Vagina (tissue), 2 donors: ENCODE measurements at regions not wholly inside any gene's neighbourhood (a gene's known extent, or its start where the extent isn't known, plus 50 kb on each side); places are given as distances from the start of the nearest gene placed in this dataset.

Experiments
- DNase-seq, 2 donors: peaks; one replicate each; pipeline ENCODE4 v3.0.0-alpha.2; 2017; ENCODE audit errors: extremely low spot score in 2 of 2
- H3K27ac ChIP-seq: fragments of 200-600 bp; sonication (generic); one replicate; pipeline ENCODE4 v1.5.1; 2019
- H3K27me3 ChIP-seq: fragments of 200-600 bp; sonication (generic); one replicate; pipeline ENCODE4 v1.5.1; 2019
- H3K36me3 ChIP-seq, 2 donors: fragments of 200-600 bp; sonication (generic); one replicate each; pipeline ENCODE4 v1.5.1; 2017 to 2019
- H3K4me1 ChIP-seq: fragments of 200-600 bp; sonication (generic); one replicate; pipeline ENCODE4 v1.5.1; 2019
- H3K4me3 ChIP-seq, 2 donors: fragments of 200-600 bp; sonication (generic); 1 replicate in 1 of 2; 2 replicates in 1 of 2; pipeline ENCODE4 v1.5.1; 2016 to 2019
- H3K9me3 ChIP-seq: fragments of 200-600 bp; sonication (generic); one replicate; pipeline ENCODE4 v1.5.1; 2019
- POLR2A ChIP-seq, 2 donors: fragments of 450-650 bp; IDR thresholded peaks; one replicate each; pipeline ENCODE4 v1.6.1; 2017; ENCODE audit warnings: antibody characterized with exemption in 2 of 2, mild to moderate bottlenecking in 2 of 2, moderate library complexity in 2 of 2
- POLR2AphosphoS5 ChIP-seq, 2 donors: sonication (generic); formaldehyde crosslinking; IDR thresholded peaks; one replicate each; pipeline ENCODE4 v1.9.0; 2017; ENCODE audit warnings: antibody characterized with exemption in 2 of 2, mild to moderate bottlenecking in 2 of 2, low read depth in 1 of 2; ENCODE audit not compliant: insufficient read depth in 1 of 2
- intact Hi-C: fragments of 100-400 bp; cut with DNase I; formaldehyde crosslinking; loops from one replicate; pipeline ENCODE4 v1.15.1; 2023
- TF ChIP-seq, protein P1 (sequence below), 3 experiments: fragments of 450-650 bp in 2 of 3; fragments of 200-600 bp in 1 of 3; sonication (generic) in 1 of 3; IDR thresholded peaks; one replicate each; pipeline ENCODE4 v1.5.1; 2017 to 2019; ENCODE audit warnings: antibody characterized with exemption in 3 of 3, mild to moderate bottlenecking in 2 of 3, moderate library complexity in 2 of 3

- TF ChIP-seq, protein P1, sequence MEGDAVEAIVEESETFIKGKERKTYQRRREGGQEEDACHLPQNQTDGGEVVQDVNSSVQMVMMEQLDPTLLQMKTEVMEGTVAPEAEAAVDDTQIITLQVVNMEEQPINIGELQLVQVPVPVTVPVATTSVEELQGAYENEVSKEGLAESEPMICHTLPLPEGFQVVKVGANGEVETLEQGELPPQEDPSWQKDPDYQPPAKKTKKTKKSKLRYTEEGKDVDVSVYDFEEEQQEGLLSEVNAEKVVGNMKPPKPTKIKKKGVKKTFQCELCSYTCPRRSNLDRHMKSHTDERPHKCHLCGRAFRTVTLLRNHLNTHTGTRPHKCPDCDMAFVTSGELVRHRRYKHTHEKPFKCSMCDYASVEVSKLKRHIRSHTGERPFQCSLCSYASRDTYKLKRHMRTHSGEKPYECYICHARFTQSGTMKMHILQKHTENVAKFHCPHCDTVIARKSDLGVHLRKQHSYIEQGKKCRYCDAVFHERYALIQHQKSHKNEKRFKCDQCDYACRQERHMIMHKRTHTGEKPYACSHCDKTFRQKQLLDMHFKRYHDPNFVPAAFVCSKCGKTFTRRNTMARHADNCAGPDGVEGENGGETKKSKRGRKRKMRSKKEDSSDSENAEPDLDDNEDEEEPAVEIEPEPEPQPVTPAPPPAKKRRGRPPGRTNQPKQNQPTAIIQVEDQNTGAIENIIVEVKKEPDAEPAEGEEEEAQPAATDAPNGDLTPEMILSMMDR (IDR thresholded peaks at IDR 0.05): no peak
- TF ChIP-seq POLR2AphosphoS5 (IDR thresholded peaks at IDR 0.05; ENCODE audit: insufficient read depth in 1 of 2, low read depth in 1 of 2): no peak
- TF ChIP-seq POLR2A (IDR thresholded peaks at IDR 0.05): no peak
- Histone ChIP-seq H3K27me3 (no peaks in the 10 kb centered on the region), H3K4me3 (no peak overlapping the region), H3K4me1 (peaks cover 6% of the 10 kb centered on the region), H3K27ac (no peak overlapping the region), H3K36me3 (no peaks in the 10 kb centered on the region), H3K9me3 (no peaks in the 10 kb centered on the region)
- no peak for DNase-seq
- intact Hi-C loops: no loop called here
These were observed 99.0 kb upstream of the COPS8 start for GRCh38 chr2:236986524-236987330.

DNA sequence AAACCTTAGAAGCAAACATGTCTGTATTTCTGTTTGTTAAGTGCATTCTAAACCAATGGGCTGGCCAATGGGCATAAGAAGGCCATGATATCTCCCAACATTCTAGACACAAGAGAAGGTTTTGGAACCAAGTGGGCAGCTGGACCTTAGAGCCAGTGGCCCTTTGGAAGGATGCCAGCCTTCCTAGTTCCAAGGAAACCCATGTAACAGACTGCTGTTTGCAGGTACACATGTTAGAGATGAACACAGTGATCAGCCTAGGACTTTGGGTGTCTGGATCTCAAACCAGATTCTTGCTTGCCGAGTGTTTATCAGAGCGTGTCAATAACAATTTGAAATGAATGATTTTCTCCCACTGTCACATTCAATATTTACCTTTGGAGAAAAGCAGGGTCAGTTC lies 97.5 kb upstream of the COPS8 start:
- Histone ChIP-seq H3K4me3 (no peak overlapping the region), H3K27me3 (no peaks in the 10 kb centered on the region), H3K27ac (peak overlapping the region; percentile 45), H3K4me1 (peaks cover 6% of the 10 kb centered on the region), H3K36me3 (no peaks in the 10 kb centered on the region), H3K9me3 (no peaks in the 10 kb centered on the region)
- intact Hi-C loops: no loop called here
- TF ChIP-seq POLR2A (IDR thresholded peaks at IDR 0.05): no peak
- no peak for TF ChIP-seq POLR2AphosphoS5 (IDR thresholded peaks at IDR 0.05; ENCODE audit: insufficient read depth in 1 of 2, low read depth in 1 of 2)
- TF ChIP-seq, protein P1 (IDR thresholded peaks at IDR 0.05): no peak
- no peak for DNase-seq

- DNase-seq: no peak
- Histone ChIP-seq H3K27me3 (no peaks in the 10 kb centered on the region), H3K9me3 (no peaks in the 10 kb centered on the region), H3K36me3 (no peaks in the 10 kb centered on the region), H3K27ac (peak overlapping the region; percentile 45), H3K4me1 (peaks cover 6% of the 10 kb centered on the region), H3K4me3 (no peak overlapping the region)
- TF ChIP-seq POLR2AphosphoS5 (IDR thresholded peaks at IDR 0.05; ENCODE audit: insufficient read depth in 1 of 2, low read depth in 1 of 2) (peak; percentile 20 to 61), POLR2A (IDR thresholded peaks at IDR 0.05) (no peak)
- TF ChIP-seq, protein P1 (IDR thresholded peaks at IDR 0.05): no peak
- intact Hi-C loops: no loop called here
These were observed 96.7 kb upstream of the COPS8 start for GRCh38 chr2:236988690-236989624.

DNA sequence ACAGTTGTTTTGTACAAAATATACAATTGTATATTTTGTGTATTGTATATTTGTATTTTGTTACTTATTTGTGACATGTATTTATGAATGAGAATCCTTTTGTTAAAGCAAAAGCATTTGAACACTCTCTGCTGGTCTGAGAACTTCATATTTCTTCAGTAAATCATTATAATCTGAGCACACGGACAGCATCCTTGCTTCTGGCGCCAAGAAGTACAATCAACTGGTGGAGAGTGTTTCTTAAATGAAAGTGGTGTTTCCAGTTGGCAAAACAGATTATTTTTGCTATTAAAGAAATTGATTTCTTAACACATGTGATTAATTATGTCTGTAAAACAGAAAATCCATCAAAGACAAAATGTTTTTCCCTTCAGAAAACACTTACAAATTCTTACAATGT lies 95.1 kb upstream of the COPS8 start:
- Histone ChIP-seq H3K27me3 (no peaks in the 10 kb centered on the region), H3K36me3 (no peaks in the 10 kb centered on the region), H3K4me3 (no peak overlapping the region), H3K4me1 (peaks cover 6% of the 10 kb centered on the region), H3K9me3 (no peaks in the 10 kb centered on the region), H3K27ac (no peak overlapping the region)
- intact Hi-C loops: no loop called here
- no peak for DNase-seq
- TF ChIP-seq POLR2AphosphoS5 (IDR thresholded peaks at IDR 0.05; ENCODE audit: insufficient read depth in 1 of 2, low read depth in 1 of 2) (no peak), POLR2A (IDR thresholded peaks at IDR 0.05) (no peak)
- TF ChIP-seq, protein P1 (IDR thresholded peaks at IDR 0.05): no peak
